ENCODE measurements at regions not wholly inside any gene's neighbourhood (a gene's known extent, or its start where the extent isn't known, plus 50 kb on each side); places are given as distances from the start of the nearest gene placed in this dataset.

- H3K4me3 ChIP-seq (ENCODE audit: low read length): no peak overlapping the region
- no peak for TF ChIP-seq CTCF (conservative IDR thresholded peaks at IDR 0.05; ENCODE audit: low read length)
Observed at GRCh38 chr5:142437563-142437962, 112.7 kb upstream of the SPRY4 start.

DNA sequence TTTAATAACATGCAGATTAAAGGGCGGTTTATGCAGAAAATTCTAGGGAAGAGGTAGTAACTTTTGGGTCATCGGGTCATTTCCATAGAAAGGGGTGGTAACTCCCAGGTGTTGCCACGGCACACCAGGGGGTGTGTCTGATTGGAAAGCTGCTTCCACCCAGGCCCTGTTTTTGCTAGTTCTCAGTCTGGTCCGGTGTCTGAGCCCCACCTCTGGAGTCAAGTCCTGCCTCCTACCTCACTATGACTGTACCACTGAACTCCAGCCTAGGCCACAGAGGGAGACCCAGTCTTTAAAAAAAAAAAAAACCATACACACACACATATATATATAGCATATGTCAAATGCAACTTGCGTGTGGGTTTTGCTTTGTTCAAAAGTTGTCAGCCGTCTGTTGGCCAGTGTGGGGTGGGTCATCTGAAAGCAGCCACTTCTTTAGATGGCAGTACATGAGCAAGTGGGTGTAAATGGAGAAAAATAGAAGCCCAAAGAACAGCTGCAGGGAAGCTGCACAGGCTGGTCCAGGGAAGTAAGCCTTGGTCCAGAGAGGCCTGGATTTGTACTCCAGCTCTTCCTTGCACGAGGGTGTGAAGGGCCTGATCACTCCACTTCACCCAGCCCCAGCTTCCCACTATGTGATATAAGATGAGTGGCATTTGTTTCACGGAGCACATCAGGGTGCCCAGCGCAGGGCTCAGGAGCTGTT lies 110.7 kb upstream of the SPRY4 start:
- no peak for DNase-seq (ENCODE audit: low read depth)
- TF ChIP-seq CTCF (conservative IDR thresholded peaks at IDR 0.05; ENCODE audit: low read length): no peak
- H3K4me3 ChIP-seq (ENCODE audit: low read length): no peak overlapping the region

More at GRCh38 chr5:142437563-142437962, 112.7 kb upstream of the SPRY4 start:
- no peak for DNase-seq (ENCODE audit: low read depth)

DNA sequence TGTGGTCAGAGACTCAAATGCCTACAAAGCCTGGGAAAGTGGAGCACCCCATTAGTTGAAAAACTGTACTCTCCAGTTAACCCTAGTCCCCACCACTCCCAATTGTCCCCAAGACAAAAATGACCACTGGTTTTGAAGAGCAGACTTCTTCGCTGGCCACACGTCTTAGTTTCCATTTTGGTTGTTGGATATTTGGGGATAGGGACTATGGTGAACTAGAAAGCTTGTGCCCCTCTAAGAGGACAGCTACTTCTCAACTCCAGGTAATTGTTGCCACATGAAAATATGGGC lies 109.4 kb upstream of the SPRY4 start:
- no peak overlapping the region for H3K4me3 ChIP-seq (ENCODE audit: low read length)
- no peak for DNase-seq (ENCODE audit: low read depth)
- no peak for TF ChIP-seq CTCF (conservative IDR thresholded peaks at IDR 0.05; ENCODE audit: low read length)

- no peak for TF ChIP-seq CTCF (conservative IDR thresholded peaks at IDR 0.05; ENCODE audit: low read length)
- DNase-seq (ENCODE audit: low read depth): peak; percentile 56
- no peak overlapping the region for H3K4me3 ChIP-seq (ENCODE audit: low read length)
Observed at GRCh38 chr5:142433526-142434321, 108.9 kb upstream of the SPRY4 start.

DNA sequence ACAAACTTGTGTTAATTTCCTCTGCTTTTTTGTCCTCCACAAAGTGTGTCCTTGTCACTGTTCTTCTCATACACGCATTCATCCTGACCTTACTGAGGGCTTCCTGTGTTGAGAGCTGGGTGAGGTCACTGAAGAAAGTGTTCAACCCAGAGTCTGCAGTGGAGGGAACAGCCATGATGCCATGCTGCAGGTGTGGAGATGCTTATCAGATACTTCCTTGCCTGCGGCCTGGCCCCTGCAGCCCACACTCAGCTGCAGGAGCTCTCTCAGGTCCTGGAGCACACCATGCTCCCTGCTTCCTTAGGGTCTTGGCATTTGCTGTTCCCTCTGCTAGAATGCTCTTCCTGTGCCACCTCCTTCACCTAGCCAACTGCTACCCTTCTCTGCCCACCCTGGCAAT lies 108.1 kb upstream of the SPRY4 start:
- H3K4me3 ChIP-seq (ENCODE audit: low read length): no peak overlapping the region
- DNase-seq (ENCODE audit: low read depth): no peak
- TF ChIP-seq CTCF (conservative IDR thresholded peaks at IDR 0.05; ENCODE audit: low read length): no peak

- no peak for TF ChIP-seq CTCF (conservative IDR thresholded peaks at IDR 0.05; ENCODE audit: low read length)
- H3K4me3 ChIP-seq (ENCODE audit: low read length): no peak overlapping the region
- no peak for DNase-seq (ENCODE audit: low read depth)
Observed at GRCh38 chr5:142432369-142432863, 107.6 kb upstream of the SPRY4 start.

Data from AG10803 (cell line).